ENCODE measurements at regions not wholly inside any gene's neighbourhood (a gene's known extent, or its start where the extent isn't known, plus 50 kb on each side); places are given as distances from the start of the nearest gene placed in this dataset.
A peak's percentile ranks its signal among the peaks of the same experiment; 100 is the strongest.

DNA sequence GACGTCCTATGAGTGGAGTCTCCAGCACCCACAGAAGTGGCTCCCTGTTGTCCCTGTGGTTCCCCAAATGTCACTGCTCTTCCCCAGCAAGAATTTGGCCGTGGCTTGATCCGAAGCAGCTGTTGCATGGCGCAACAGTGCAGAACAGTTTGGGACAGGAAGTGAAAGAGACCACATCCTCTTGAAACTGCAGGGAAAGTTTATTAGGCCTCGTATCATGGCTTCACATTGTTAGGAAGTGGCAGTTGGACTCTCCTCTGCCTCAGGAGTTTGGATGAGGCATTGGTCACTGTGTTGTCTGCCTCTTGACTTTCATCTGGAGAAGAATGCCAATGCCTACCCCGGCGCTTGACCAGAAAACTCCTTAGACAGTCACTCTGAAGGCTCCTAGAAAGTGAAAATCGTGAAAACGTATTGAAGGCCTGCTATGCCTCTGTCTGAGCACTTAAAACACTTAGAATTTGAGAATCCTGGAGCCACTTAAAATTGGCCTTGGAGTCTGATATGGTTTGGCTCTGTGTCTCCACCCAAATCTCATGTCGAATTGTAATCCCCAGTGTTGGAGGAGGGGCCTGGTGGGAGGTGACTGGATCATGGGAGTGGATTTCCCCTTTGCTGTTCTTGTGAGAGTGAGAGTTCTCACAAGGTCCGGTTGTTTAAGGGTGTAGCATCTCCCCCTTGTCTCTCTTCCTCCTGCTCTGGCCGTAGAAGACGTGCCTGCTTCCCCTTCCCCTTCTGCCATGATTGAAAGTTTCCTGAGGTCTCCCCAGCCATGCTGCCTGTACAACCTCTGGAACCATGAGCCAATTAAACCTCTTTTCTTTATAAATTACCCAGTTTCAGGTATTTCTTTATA lies 334.9 kb upstream of the JARID2 start:
- DNase-seq (ENCODE audit: low read depth, low spot score) = peak; percentile 92
- H3K4me3 ChIP-seq (ENCODE audit: low read length) = peak overlapping the region; percentile 23

DNA sequence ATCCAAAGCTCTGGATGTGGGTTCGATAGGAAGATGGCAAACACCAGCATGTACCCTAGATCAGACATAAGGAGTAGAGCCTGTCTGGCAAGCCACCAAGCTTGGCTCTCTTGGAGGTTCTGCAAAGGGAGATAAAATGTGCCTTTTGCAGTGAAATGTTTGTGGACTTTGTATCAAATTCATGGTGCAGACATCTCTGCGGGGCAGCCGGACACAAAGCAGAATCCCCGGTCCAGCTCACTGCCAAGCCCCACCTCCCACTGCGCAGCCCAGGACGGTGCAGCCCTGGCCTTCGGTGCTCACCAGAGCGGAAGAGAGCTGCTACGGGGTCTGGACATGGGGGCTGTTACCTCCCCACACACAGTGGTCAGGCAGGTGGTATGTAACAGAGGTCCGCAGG lies 333.6 kb upstream of the JARID2 start:
- H3K4me3 ChIP-seq (ENCODE audit: low read length) = no peak overlapping the region
- DNase-seq (ENCODE audit: low read depth, low spot score) = no peak

DNA sequence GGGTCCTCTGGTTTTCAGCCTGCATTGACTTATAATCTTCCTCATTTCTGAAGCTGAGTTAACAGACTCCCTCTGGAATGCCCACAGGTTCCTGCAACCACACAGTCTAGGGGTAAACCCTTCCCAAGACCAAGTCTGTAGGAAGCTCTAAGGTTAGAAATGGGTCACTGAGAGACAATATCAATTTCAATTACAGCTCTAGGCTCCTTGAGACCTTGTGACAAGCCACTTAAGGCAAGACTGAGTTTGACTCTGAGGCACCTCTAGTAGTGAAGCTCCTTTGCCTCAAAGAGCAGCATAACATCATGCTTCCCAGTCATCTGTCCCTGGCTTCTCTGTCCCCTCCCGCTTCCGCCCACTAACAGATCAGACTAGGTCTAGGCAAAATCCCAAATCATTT lies 333.2 kb upstream of the JARID2 start:
- DNase-seq (ENCODE audit: low read depth, low spot score) = no peak
- no peak overlapping the region for H3K4me3 ChIP-seq (ENCODE audit: low read length)

DNA sequence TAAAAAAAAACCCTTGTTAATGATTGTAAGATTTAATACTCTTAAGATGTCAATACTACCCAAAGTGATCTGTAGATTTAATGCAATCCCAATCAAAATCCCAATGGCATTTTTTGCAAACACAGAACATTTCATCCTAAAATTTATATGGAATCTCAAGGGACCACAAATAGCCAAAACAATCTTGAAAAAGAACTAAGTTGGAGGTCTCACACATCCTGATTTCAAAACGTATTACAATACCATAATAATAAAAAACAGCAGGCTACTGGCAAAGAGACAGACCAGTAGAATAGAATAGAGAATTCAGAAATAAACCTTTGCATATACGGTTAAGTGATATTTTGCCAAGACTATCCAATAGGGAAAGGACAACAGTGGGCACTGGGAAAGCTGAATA lies 331.9 kb upstream of the JARID2 start:
- DNase-seq (ENCODE audit: low read depth, low spot score) = no peak
- no peak overlapping the region for H3K4me3 ChIP-seq (ENCODE audit: low read length)

DNA sequence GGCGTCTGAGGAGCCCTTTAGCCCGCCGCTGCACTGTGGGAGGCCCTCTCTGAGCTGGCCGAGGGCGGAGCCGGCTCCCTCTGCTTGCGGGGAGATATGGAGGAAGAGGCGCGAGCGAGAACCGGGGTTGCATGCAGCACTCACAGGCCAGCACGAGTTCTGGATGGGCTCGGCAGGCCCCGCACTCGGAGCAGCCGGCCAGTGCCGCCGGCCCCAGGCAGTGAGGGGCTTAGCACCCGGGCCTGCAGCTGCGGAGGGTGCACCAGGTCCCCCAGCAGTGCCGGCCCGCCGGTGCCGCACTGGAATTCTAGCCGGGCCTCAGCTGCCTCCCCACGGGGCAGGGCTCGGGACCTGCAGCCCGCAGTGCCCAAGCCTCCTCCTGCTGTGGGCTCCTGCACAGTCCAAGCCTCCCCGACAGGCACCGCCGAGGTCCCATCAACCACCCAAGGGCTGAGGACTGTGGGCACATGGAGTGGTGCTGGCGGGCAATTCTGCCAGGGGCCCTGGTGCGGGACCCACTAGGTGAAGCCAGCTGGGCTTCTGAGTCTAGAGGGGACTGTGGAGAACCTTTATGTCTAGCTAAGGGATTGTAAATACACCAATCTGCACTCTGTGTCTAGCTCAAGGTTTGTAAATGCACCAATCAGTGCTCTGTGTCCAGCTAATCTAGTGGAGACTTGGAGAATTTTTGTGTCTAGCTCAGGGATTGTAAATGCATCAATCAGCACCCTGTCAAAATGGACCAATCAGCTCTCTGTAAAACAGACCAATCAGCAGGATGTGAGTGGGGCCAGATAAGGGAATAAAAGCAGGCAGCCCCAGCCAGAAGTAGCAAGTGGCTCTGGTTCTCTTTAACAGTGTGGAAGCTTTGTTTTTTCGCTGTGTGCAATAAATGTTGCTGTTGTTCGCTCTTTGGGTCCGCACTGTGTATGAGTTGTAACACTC lies 329.7 kb upstream of the JARID2 start:
- no peak overlapping the region for H3K4me3 ChIP-seq (ENCODE audit: low read length)
- no peak for DNase-seq (ENCODE audit: low read depth, low spot score)

DNA sequence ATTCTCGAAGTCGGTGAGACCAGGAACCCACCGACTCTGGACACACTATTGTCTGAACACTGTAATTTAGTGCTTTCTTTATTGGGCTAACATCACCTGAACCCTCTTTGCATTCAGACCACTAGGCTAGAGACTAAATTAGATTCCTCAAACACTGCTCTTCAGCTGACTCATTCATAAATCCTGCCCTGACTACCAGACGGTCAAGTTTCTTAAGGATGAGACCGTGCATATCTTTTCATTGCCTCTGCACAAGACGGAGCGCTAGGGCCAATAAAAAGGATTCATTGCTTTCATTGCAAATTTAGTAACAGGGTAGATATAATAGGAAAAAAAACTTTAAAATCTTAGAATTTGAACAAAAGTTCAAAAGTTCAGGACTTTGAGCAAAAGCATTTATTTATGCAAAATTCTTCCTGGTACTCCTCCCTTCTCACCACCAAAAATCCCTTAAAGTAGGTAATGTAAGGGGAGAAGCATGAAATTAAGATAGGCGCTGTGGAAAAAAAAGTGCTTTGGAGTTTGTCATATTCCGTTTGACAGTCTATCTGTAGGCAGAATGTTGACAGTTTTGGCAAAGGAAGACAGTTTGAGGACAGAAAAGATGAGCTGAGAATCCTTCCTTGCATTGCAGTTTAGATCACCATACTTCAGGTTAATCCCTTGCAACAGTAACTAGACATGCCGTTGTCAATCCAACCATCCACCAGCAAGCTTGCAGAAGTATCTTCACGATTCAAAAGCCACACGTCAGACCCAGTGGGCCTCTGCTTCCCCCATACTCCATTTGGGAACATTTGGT lies 328.6 kb upstream of the JARID2 start:
- DNase-seq (ENCODE audit: low read depth, low spot score) = no peak
- H3K4me3 ChIP-seq (ENCODE audit: low read length) = no peak overlapping the region

DNA sequence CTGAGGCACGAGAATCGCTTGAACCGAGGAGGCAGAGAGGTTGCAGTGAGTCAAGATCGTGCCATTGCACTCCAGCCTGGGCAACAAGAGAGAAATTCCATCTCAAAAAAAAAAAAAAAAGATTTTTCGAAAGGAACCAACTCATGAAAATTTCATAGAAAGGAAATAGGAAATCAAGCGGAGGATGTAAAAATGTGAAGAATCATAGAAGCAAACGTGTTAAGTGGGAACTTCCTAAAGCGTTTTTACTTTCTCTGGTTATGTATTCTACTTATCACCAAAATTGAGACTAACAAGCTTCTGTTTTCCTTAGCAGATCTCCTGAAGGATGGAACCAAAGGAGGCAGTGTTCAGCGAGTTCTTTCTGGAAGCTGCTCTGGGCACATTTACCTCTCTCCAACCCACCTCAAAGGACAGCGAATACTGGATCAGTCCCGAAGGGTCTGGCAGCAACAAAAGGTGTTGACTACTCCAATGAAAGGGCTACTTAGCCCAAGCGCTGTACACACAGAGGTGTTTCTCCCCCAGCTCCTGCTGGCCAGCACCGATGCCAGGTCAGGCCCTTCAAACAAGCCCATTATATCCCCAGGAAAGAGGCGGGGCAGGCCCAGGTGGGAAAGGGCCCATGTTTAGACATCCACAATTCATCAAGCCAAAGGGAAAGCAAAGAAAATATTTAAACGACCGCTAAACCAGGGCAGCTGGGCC lies 327.5 kb upstream of the JARID2 start:
- H3K4me3 ChIP-seq (ENCODE audit: low read length) = no peak overlapping the region
- DNase-seq (ENCODE audit: low read depth, low spot score) = no peak

DNA sequence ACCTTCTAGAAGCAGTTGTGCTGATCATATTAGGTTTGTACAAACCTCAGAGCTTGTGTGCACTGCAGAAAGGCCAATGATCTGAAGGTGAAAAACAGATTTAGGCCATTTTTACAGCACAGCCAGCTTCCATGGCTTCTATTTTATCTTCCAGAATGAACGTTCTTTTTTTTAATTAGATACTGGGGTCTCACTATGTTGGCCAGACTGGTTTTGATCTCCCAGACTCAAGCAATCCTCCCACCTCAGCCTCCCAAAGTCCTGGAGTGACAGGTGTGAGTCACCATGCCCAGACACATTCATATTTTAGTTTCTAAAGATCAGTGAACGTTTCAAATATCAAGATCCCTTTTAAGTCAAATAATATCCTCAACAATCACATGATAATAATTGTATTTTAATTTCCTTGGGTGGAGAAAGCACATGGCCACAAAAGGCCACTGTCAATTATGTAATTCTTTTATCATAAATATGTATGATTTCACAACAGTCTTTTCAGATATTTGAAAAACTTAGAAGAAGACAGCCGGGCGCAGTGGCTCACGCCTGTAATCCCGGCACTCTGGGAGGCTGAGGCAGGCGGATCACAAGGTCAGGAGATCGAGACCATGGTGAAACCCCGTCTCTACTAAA lies 326.7 kb upstream of the JARID2 start:
- no peak for DNase-seq (ENCODE audit: low read depth, low spot score)
- no peak overlapping the region for H3K4me3 ChIP-seq (ENCODE audit: low read length)

DNA sequence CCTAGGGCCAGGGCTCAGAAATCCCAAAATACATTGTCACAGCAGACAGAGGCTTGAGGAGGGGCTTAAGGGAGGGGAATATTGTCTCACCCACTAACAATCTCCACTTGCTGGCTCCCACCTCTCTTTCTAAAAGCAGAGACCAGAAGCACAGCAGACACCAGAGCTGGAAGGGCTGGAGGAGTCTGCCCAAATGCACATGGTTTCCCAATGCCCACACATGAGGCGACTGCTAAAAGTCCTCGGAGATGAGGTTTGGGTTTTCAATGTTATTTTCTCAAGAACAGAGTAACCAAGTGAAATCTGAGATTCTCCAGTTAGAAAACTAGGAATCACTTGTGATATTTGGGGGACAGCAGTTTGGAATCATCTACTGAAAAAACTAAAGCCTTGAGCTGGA lies 325.6 kb upstream of the JARID2 start:
- no peak for DNase-seq (ENCODE audit: low read depth, low spot score)
- H3K4me3 ChIP-seq (ENCODE audit: low read length) = no peak overlapping the region

DNA sequence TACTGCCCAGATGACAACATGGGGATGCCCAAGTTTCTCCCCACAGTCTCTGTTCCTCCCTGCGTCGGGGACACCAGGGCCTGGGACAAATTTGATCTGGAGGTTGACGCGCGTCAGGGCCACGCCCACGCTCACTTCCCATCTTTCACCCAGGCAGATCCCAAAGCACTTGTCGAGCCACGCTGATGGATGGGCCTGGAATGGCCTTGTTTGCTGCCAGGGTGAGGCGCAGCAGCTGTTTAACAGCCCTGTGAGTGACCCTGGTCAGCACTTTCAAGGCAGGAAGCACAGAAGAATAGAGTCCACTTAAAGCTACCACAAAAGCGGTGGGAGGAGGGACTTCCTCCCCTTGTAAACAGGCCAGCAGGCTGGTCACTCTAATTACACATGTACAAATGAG lies 324.7 kb upstream of the JARID2 start:
- no peak overlapping the region for H3K4me3 ChIP-seq (ENCODE audit: low read length)
- no peak for DNase-seq (ENCODE audit: low read depth, low spot score)

DNA sequence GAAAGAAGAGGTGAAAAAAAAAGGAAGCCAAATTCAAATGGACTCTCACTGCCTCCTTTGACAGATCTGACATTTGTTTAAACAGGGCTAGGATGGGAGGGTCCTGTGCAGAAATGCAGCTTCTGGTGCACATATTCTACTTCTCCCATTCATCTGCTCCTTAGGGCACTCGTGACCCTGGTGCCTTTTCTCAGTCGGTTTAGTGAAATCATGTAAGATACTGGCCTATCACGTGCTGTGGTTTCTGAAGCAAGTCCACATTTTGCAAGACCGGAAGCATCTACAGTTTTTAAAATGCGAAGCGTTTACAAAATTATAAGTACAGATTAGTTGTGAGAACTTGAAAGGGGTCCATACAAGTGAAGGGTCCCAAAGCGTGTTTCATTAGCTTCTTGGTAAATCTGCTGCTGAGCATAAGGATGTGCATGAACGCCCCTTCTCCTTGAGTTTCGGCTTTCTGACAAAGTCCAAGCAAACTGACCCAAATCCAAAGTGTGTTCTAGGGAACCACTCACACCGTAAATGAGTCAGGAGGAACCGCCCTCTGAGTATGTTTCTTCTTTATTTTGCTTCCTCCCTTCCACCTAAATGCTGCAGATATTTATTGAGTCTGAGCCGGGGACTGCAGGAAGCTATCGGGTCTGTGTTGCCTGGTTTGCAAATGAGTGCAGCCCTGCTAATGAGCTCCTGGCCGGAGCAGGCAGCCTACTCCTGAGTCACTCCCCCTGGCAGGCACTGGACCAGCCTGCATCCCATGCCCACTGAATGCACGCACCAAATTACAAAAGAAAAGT lies 323.8 kb upstream of the JARID2 start:
- no peak overlapping the region for H3K4me3 ChIP-seq (ENCODE audit: low read length)
- DNase-seq (ENCODE audit: low read depth, low spot score) = no peak

DNA sequence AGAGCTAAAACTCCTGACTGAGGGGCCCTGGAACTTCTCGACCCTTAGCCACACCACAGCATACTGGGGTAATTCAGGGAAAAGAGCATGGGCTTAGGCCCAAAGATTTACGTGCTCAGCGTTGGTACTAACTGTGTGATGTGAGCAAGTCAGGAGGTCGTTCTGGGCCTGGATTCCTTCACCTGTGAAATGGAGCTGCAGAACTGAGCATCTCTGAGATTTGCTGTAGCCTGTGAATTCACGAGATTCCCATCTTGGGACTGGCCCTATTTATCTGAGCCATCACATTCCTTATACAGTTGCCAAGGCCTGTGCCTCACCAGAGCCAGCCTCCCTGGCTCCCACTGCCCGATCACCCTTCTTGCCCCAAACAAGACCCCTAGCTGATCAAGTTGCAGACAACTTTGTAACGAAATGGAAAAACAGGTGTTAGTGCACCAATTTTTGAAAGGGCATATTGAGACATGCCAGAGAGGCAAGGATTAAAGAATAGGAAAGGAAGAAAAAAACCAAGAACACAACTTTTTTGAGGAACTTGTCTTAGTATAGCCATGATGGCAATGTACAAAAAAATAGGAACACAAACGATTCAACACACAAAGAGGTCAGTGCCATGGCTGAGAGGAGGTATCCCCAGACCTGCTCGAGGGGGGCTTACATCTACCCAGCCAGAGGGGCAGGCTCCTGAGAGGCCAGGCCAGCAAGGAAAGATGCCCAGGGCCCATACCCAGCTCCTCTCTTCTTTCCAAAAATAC lies 323.0 kb upstream of the JARID2 start:
- DNase-seq (ENCODE audit: low read depth, low spot score) = no peak
- H3K4me3 ChIP-seq (ENCODE audit: low read length) = no peak overlapping the region

DNA sequence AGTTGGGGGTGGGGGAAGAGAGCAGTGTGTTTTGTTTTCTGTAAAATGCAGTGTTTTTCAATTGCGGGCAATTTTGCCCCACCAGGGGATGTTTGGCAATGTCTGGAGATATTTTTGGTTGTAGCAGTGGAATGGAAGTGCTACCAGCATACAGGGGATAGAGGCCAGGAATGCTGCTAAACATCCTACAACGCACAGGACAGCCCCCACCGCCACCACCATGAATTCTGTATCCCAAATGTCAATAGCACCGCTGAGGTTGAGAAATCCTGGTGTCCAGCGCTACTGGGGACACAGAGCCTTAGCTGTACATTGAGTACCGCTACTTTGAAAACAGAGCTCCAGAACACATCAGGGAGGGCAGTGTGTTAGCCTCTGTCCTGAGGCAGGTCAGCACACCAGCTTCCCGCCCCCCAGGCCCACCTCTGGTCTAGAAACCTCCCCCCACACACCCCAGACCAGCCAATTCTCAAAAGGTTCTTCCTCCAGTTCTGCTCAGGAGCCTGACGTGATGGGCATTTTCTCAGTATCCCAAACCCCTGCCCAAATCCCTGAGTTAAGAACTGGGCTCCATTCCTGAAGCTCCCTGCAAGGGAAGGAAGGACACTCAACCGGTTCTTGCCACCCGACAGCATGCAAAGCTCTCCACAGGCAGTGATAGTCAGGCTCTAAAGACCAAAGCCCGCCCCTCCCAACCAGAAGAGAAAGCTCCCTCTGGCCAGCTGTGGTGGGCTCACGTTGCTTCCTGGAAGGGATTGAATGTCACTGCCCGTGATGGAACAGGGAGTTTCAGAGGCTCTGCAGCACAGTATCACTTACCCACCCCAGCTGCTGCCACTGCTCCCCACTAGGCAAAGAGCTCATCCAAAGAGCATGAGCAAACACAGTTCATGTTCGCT lies 321.5 kb upstream of the JARID2 start:
- H3K4me3 ChIP-seq (ENCODE audit: low read length) = no peak overlapping the region
- DNase-seq (ENCODE audit: low read depth, low spot score) = no peak

DNA sequence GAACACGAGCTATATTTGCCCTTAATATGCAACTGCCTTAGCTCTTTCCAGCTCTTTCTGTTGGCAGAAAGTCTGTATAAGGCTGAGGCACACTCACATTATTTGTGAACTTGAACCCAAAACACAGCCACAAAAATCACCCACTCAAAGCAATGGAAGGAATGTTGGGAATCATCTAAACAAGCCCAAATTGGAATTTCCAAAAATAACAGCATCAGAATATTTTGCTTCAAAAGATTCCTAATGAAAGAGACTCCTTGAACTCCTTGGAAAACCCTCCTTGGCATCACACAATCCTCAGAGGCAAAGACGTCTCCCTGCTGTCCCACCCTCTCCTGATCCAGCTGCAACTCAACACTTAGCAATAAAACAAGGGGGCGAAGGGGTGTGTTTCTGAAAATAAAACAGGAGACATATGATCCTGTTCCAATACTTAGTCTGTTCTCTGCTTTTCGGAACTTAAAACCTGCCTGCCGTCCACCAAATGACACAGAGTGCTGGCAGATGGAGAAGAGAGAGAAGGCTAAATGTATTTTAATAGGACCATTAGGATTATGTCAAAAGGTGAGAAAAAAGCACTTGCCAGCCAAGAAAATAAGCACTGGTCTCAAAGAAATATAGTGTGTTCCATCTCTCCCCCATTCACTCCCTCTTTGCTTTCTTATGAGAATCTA lies 320.7 kb upstream of the JARID2 start:
- no peak for DNase-seq (ENCODE audit: low read depth, low spot score)
- H3K4me3 ChIP-seq (ENCODE audit: low read length) = no peak overlapping the region

DNA sequence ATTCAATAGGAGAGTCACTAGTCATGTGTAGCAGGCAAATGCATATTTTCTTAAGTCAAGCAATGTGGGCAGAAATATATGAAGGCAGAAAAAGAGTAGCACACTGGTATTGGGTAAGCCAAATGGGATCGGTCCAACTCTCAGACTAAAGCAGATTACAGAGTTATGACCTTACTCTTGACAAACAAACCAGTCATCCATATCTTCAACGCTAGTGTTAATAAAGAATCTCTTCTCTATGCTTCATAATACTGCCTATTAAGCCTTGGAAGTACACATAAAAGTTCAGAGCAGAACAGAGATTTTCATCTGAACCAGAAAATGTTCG lies 320.2 kb upstream of the JARID2 start:
- DNase-seq (ENCODE audit: low read depth, low spot score) = no peak
- no peak overlapping the region for H3K4me3 ChIP-seq (ENCODE audit: low read length)

DNA sequence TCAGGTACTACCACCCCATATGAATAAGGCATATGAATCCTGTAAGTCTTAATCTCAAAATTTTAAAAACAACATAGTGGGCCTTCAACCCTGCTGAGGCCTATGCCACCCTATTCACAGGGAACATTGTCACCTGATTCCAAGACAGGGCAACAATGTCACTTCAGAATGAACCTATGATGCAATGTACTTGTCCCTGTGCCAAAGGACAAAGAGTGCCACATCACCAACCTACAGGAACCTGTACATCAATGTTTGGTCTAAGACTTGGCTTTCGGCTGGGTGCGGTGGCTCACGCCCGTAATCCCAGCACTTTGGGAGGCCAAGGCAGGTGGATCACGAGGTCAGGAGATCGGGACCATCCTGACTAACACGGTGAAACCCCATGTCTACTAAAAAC lies 318.5 kb upstream of the JARID2 start:
- no peak for DNase-seq (ENCODE audit: low read depth, low spot score)
- no peak overlapping the region for H3K4me3 ChIP-seq (ENCODE audit: low read length)
